ENCODE measurements at regions not wholly inside any gene's neighbourhood (a gene's known extent, or its start where the extent isn't known, plus 50 kb on each side); places are given as distances from the start of the nearest gene placed in this dataset.

GRCh38 chr2:58543442-58543841 is 302.3 kb upstream of the FANCL start:
- Histone ChIP-seq H2AFZ (ENCODE audit: low read depth, low read length) (no peak overlapping the region), H3K9me2 (ENCODE audit: insufficient read depth, low read length) (no peaks in the 10 kb centered on the region), H4K20me1 (ENCODE audit: insufficient read depth) (no peaks in the 10 kb centered on the region), H3K27me3 (ENCODE audit: insufficient read depth, low read depth, low read length) (no peaks in the 10 kb centered on the region), H3K9ac (ENCODE audit: low read length) (no peak overlapping the region), H3K9me3 (ENCODE audit: low read length) (no peaks in the 10 kb centered on the region), H3K79me2 (replicated peaks; ENCODE audit: insufficient read depth, low read length) (no peaks in the 10 kb centered on the region), H3F3A (ENCODE audit: insufficient read depth, low read length, poor library complexity, severe bottlenecking) (no peaks in the 10 kb centered on the region), H3K36me3 (ENCODE audit: insufficient read depth, low read length) (no peaks in the 10 kb centered on the region), H3K4me2 (ENCODE audit: low read length) (no peak overlapping the region), H3K4me3 (ENCODE audit: low read length) (no peak overlapping the region), H3K27ac (ENCODE audit: low read length) (no peak overlapping the region)
- no peak for TF ChIP-seq SMC3 (conservative IDR thresholded peaks at IDR 0.05; ENCODE audit: poor library complexity)
- TF ChIP-seq TAF1 (IDR thresholded peaks at IDR 0.05; ENCODE audit: low read depth) = no peak
- TF ChIP-seq EZH2 (IDR thresholded peaks at IDR 0.05; ENCODE audit: borderline replicate concordance, insufficient read depth, low read length, poor library complexity, severe bottlenecking) = no peak
- no peak for TF ChIP-seq MXI1 (conservative IDR thresholded peaks at IDR 0.05; ENCODE audit: poor library complexity, severe bottlenecking)
- no peak for TF ChIP-seq POLR2AphosphoS5 (IDR thresholded peaks at IDR 0.05)
- TF ChIP-seq RAD21 (conservative IDR thresholded peaks at IDR 0.05) = no peak
- TF ChIP-seq EP300 (conservative IDR thresholded peaks at IDR 0.05; ENCODE audit: poor library complexity, severe bottlenecking) = no peak
- TF ChIP-seq REST (IDR thresholded peaks at IDR 0.05; ENCODE audit: borderline replicate concordance) = no peak
- TF ChIP-seq CTCF (IDR thresholded peaks at IDR 0.05; ENCODE audit: poor library complexity, severe bottlenecking) = no peak

GRCh38 chr2:58541511-58541910 is 300.4 kb upstream of the FANCL start:
- no peaks in the 10 kb centered on the region for H3F3A ChIP-seq (ENCODE audit: insufficient read depth, low read length, poor library complexity, severe bottlenecking)
- H4K20me1 ChIP-seq (ENCODE audit: insufficient read depth) = no peaks in the 10 kb centered on the region
- peak overlapping the region; percentile 57 for H3K27ac ChIP-seq (ENCODE audit: low read length)
- H3K4me2 ChIP-seq (ENCODE audit: low read length) = peak overlapping the region; percentile 43
- H3K36me3 ChIP-seq (ENCODE audit: insufficient read depth, low read length) = no peaks in the 10 kb centered on the region
- no peaks in the 10 kb centered on the region for H3K9me2 ChIP-seq (ENCODE audit: insufficient read depth, low read length)
- TF ChIP-seq SMC3 (conservative IDR thresholded peaks at IDR 0.05; ENCODE audit: poor library complexity) (no peak), MXI1 (conservative IDR thresholded peaks at IDR 0.05; ENCODE audit: poor library complexity, severe bottlenecking) (no peak), EZH2 (IDR thresholded peaks at IDR 0.05; ENCODE audit: borderline replicate concordance, insufficient read depth, low read length, poor library complexity, severe bottlenecking) (no peak), REST (IDR thresholded peaks at IDR 0.05; ENCODE audit: borderline replicate concordance) (no peak), RAD21 (conservative IDR thresholded peaks at IDR 0.05) (no peak), POLR2AphosphoS5 (IDR thresholded peaks at IDR 0.05) (no peak), TAF1 (IDR thresholded peaks at IDR 0.05; ENCODE audit: low read depth) (no peak), EP300 (conservative IDR thresholded peaks at IDR 0.05; ENCODE audit: poor library complexity, severe bottlenecking) (no peak), CTCF (IDR thresholded peaks at IDR 0.05; ENCODE audit: poor library complexity, severe bottlenecking) (no peak)
- H2AFZ ChIP-seq (ENCODE audit: low read depth, low read length) = no peak overlapping the region
- H3K79me2 ChIP-seq (replicated peaks; ENCODE audit: insufficient read depth, low read length) = no peaks in the 10 kb centered on the region
- no peaks in the 10 kb centered on the region for H3K27me3 ChIP-seq (ENCODE audit: insufficient read depth, low read depth, low read length)
- H3K9ac ChIP-seq (ENCODE audit: low read length) = no peak overlapping the region
- no peaks in the 10 kb centered on the region for H3K9me3 ChIP-seq (ENCODE audit: low read length)
- H3K4me3 ChIP-seq (ENCODE audit: low read length) = no peak overlapping the region
